HG02840 (cell line): ENCODE measurements at regions not wholly inside any gene's neighbourhood (a gene's known extent, or its start where the extent isn't known, plus 50 kb on each side); places are given as distances from the start of the nearest gene placed in this dataset.
"Not testable (repeated sequence)": the region's sequence is repeated elsewhere in the genome, so short reads cannot be mapped to it uniquely, and the experiment has no call there.

Source experiments
- ATAC-seq: cut with Tn5 transposase; IDR thresholded peaks from one replicate; pipeline ENCODE4 v1.9.1; 2021; ENCODE audit warnings: mild to moderate bottlenecking, moderate library complexity, moderate number of reproducible peaks; ENCODE audit not compliant: unreplicated experiment, low FRiP score

DNA sequence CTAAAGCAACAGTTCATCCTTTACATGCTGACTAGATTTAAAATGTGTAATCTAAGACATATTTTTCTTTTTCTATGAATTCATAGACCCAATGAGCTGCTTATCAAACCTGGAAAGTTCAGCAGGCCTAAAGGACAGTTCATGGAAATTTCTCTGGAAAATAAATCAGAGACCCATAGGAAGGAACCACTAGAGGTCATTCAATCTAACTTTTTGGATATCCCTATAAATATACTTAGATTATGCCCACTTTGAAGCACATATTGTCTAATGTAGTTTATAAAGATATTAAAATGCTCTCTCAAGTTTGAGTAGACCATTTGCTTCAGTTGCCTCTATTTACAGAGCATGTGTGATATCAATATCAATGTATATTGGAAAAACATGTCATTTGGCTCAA lies 473.0 kb downstream of the FAT4 start:
- ATAC-seq: no peak

DNA sequence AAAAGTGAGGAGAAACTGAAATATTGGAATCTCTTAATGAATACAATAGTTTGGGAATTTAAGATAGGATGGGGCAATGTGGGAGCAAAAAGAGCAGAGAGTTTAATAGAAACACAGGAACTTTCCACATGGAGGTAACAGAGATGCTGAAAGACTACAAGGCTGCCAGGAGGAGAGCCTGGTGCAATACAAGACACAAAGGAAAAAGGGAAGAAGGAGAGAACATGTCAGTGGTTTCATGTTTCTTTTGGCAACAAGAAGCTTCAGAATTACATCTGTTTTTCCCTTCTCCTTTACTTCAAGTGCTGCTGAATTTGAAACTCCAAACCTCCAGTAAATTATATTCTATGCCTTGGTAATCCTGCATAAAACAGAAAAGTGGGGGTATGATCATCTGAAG lies 474.3 kb downstream of the FAT4 start:
- ATAC-seq: no peak

DNA sequence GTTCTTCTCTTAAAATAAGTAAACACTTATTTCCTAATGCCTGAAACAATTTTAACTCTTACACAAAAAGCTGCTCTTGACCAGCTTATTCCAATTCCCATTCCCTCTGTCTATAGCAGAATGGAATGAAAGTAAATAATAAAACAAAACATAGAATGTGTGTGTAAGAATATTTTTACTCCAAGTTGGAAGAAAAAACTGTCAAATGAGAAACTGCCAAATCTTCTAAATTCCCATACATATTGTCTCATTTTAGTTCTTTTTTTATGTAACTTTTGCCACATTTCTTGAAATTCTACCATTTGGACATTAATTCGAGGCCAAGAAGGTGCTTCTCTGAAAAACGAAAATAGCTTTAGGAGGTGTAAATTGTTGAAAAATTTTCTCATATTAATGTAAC lies 477.1 kb downstream of the FAT4 start:
- ATAC-seq: no peak

DNA sequence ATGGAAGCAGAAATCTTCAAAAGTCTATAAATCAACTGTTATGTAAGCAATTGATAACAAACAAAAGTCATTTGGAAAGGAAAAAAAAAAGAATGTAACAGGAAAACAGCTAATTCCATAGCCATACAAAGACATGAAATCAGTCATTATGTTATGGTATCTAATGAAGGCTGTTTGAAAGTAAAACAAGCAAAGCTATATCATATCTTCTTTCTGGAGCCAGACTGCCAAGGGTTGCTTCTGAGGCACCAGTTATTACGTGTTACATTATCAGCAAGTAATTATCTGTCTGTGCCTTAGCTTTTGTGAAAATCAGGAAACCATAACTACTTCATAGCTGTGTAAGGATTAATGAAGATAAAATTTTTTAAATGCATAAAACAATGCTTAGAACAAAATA lies 480.2 kb downstream of the FAT4 start:
- ATAC-seq: no peak

DNA sequence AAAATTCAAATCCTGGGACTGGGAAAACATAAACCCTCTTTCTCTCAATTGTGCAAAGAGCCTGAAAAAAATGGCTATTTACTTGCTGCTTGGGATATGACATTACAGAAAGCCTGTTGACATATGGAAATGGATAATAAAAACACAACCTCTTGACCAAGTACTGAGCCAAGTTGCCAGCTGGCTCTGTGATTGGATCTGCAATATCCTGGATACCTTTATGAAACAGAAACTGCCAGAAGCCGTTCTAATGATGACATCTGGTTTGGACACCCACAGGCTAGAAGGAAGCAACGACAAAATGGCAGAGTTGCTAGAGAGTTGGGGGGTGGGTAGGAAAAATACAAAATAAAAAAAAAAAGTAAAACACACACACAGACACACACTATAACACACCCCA lies 481.4 kb downstream of the FAT4 start:
- no peak for ATAC-seq

DNA sequence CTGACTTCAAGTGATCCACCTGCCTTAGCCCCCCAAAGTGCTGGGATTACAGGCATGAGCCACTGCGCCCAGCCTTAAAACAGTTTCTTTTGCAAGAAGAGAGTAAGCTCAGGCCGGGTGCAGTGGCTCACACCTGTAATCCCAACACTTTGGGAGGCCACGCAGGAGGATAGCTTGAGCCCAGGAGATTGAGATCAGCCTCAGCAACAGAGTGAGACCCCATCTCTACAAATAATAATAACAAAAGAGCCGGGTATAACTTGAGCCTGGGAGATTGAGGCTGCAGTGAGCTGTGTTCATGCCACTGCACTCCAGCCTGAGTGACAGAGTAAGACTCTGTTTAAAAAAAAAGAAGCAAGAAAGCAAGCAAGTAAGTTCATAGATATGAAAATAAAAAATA lies 482.9 kb downstream of the FAT4 start:
- ATAC-seq: not testable (repeated sequence)

DNA sequence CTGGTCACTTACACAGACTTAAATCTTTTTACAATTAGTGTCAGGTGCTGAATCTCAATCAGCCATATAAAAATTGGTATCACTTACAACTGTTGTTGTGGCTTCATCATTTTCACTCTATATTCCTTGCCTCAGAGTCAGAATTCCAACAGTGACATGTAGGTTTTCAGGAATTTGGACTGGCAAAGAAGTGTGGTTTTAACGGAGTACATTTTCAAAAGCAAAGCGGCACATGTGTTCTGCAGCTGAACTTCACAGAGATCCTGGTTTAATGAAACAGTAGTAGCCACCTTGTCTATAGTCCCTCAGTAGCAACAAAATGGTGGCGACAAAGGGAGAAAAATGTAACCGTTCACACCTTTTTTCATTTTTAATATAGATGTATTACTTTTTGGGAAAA lies 486.6 kb downstream of the FAT4 start:
- no peak for ATAC-seq

DNA sequence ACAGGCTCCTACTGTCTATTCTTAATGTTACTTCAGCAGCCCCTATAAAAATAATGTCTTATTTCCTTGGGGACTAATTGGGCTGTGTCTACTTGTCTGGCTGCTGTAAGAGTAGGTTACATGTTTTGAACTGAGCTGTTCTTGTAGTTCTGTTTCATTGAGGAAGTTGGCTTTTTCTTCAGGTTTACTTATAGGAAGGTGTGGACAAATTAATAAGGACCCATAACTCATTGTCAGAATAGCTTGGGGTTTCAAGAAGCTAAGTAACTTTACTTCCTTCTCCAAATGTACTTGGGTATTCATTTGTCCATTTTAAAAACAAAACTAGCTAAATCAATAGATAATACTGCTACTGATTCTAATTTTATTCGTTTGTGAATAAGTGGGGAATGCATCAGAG lies 487.2 kb downstream of the FAT4 start:
- no peak for ATAC-seq

DNA sequence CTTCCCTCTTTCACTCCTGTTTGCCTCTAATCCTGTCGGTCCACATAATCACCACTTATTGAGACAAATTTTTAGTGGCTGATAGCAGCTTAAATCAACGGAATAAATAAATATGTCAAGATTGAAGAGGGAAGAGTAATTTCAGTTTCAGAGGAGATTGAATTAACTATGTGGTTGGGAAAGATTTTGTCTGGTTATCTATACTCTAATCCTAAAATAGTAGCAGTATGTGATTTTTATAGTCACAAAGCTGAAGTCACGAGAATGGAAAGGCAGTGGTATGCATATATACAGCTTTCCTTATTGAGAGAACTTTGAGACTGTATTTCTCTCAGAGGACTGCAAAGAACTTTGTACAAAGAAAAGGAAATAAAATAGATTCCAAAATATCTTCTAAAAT lies 493.3 kb downstream of the FAT4 start:
- no peak for ATAC-seq

DNA sequence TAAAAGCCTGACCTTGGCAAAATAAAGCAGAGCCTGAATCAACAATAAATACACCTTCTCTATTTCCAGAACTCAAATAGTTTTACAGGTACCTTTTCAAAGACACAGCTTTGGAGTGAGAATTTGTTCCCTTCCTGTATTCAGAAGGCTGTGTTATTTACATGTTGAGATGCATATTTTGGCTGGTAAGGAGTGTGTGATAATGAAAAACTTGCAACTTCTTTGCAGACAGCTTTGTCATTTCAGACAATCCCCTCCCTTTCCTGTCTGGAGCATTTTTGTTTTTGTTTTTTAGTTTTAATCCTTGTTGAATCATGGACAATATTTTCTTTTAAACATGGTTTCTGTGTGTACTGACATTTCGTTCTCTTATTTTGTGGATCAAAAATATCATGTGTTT lies 493.8 kb downstream of the FAT4 start:
- no peak for ATAC-seq

DNA sequence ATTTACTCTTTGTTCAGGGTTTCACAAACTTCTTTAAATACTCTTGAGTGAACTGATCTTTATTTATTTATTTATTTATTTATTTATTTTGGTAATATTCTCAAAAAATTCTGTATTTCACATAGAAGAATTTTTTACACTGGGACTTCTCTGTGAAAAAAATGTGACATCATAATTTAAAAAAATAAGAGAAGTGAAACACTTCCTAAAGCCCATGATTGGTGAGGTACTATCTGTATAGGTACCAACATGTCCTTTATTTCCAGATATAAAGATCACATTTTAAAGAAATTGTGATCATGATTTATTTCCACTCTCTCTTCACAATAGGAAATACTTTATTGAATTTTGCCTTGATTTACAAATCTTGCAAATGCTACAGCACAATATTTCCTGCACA lies 497.1 kb downstream of the FAT4 start:
- no peak for ATAC-seq

DNA sequence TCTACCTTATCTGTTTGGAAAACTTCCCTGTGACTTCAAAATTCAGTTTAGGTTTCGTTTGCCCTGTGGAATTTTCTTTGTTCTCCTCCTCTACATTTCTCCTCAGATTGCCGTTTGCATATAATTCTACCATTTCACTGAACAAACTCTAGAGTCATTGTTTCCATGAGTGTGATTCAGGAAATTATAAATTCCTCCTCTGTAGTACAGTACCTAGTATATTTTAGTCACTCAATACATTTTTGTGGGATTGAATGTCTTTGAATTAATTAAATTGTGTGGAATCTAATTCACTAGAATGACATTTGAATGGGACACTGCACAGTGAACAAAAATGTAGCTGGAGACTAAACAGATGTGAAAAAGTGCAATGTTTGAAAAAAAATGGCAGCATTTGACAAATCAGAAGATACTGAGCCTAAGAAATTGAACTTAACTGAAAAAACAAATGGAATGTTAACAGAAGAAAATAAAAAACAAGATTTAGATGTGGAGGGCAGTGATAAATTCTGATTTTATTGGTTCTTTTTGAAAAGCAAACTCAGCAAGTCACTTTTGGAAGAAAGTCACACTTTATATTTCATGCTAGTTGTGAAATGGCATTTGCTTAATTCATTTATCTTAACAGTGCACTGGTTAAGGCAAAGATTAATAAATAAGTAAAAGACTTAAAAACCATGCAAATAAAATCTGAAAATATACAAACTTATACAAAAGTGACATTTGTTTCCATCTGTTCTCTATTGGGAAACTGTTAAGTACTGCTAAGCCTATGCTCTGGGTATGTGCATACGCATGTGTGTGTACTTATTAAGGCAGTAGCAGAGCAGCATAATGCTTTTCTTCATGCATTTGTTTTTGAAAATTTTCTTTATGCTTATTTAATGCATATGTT lies 512.3 kb downstream of the FAT4 start:
- no peak for ATAC-seq

DNA sequence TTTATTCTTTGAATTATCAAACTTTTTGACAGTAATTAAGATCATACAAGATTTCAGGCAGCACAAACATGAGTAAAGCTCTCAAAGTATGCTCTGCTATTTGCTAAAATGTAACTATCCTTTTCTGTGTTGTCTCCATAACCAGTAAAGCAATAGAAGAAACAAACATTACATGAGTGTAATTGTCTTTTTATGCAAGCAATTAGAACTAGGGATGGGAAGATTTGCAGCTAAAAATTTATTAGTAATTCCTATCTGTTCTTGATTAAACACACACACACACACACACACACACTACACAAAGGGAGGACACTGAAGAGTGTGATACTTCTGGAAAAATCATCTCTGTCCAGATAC lies 512.9 kb downstream of the FAT4 start:
- no peak for ATAC-seq

DNA sequence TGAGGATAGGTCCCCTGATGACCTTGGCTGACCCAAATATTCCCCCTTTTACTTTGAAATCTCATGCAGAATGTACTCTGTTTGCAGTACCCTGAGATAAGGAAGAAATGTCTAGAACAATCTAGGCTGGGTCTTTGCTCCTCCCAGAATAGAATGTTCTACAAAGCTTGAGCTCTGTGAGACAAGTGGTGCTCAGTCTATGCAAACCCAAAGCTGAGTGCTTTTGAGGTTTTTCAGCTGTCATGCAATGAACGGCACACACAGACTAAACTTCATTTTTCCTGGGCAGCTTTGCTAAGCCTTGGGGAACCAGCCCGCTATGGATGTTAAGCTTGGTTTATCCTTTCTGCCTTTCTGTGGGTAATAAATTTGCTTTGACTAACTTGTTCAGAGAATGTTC lies 513.6 kb downstream of the FAT4 start:
- no peak for ATAC-seq

DNA sequence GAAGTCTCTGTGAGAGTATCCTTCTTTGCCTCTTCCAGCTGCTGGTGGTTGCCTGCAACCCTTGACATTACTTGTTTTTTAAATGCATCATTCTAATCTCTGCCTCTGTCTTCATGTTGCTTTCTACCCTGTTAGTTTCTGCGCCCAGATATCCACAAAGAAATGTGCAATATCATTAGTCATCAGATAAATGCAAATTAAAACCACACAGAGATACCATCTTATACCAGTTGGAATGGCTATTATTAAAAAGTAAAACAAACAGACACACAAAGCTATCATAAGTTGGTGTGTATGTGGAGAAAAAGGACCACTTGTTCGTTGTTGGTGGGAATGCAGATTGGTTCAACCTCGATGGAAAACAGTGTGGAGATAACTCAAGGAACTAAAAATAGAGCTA lies 517.4 kb downstream of the FAT4 start:
- ATAC-seq: no peak

DNA sequence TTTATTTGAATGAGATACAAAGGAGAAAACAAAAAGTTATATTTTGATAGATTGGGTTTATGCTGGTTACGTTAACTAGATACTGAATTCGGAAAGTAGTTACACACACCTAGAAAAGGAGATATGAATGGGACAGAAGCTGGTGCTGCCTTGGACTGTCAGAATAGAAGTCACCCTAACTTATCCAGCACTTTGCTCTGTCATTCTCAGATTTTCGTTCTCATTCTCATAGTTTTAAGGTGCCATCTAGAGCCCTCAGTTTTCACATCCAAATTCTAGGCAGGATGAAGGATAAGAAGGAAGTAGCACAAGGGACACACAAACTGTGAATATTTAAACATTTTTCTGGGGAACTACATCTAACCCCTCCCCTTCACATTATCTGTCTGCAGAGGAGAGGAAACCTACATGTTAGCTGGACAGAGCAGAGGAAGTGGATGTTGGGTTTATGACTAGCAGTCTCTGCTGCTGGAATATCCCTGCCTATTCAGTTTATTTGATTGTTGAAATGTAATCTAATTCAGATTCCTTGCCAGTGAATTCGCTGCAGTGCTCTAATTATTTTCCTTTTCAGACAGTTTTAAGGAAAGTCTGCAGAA lies 521.9 kb downstream of the FAT4 start:
- ATAC-seq: no peak

DNA sequence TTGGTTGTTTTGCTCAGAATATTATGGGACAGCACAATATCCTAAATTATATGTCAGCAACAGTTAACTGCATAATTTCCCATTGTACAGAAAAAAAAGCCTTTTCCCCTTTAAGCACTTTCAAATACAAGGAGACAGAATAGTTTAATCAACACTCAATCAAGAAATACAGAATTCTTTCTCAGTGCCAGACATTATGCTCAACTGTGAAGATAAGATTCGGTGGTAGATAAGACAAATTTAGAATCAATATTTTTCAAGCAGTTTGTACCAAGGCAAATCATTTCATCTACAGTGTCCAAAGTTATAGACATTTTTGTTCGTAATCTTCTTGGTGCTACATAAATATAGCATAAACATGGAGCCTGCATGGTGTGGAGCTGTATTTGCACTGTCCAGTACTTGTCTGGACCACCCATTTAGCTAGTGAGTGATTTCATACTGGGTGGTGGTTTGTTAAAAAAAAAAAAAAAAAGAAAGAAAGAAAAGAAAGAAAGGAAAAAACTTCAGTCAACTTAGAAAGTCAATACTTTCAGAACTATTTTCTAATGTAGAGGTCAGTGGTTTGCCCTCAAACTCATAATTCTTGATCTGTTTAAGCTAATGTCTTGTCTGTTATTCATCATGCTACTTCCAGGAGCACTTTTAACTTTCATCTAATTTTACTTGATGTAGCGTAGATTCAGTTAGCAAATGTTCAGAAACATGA lies 522.9 kb downstream of the FAT4 start:
- ATAC-seq: no peak

DNA sequence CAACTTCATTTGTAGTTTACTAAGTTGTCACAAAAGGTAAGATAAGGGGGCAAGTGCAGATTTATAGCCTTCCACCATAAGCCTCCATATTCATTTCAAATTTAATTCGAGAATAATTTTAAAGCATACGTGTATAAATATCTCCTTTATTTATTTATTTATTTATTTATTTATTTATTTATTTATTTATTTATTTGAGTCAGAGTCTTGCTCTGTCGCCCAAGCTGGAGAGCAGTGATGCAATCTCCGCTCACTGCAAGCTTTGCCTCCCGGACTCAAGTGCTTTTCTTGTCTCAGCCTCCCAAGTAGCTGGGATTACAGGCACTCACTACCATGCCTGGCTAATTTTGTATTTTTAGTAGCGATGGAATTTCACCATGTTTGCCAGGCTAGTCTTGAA lies 523.4 kb downstream of the FAT4 start:
- no peak for ATAC-seq

DNA sequence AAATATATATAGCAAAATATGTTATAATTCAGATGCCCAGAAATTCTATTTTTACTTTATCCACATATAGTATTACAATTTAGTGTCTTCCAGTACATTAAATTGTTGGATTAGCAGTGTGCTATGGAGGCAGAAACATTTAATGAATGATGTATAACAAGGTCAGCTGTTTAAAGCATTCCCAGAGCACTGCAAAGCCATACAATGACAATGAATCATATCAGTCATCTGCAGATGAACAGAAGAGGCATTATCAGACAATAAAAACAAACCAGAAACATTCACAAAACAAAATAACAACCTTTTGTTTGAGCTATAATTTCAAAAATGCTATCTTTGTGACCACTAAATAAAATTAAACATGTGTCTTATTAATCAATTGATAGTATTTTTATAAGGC lies 524.2 kb downstream of the FAT4 start:
- no peak for ATAC-seq

DNA sequence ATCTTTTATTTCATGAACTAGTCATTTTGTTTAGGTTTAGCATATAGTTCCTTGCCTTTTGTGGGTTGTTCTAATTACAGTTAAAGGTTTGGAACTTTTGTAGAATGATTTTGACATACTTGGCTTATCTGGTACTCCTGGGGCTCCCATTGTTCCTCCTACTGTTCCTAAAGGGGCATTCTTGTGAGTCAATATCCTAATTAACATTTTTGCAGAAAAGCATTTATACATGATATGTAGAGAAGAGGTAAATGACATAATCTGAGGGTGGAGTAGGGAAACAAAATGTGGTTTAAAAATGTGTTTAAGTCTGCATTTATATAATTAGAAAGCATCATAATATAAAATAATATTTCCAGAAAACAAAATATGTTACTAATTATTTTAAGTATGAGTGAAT lies 529.2 kb downstream of the FAT4 start:
- no peak for ATAC-seq

DNA sequence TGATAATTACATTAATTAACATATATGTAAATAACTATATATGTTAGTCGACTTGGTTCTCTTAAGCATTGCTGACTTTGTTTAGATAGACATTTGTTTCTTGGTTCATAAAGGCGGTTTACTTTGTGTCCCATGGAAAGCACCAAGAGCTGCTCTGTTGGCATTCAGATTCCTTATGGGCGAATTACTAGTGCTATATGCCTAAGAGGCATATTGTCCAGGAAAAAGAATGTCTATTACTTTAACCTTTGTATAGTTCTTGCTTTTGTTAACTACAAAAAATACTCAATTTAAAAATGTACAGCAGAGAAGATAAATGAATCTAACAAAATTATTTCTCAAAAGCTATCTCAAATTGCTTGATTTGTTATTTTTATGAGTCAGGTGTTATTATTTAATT lies 532.8 kb downstream of the FAT4 start:
- no peak for ATAC-seq

DNA sequence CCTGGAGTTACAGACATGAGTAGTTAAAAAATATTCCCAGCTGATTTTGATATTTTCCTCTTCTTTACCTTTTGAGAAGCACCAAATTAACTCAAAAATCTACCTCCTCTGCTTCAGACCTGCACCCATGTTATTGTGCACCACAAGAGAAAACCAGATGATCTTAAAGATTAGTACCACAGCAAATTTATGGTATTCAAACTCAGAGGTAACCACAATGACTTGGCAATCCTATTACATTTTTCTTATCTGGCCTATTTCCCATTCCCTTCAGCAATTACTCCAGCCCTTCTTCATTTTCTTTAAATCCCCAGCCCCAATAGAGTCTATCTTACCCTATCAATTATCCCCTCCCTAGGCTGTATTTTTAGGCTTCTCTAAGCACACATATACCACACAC lies 535.1 kb downstream of the FAT4 start:
- ATAC-seq: no peak
